Transverse colon (tissue), 4 donors: ENCODE measurements at regions not wholly inside any gene's neighbourhood (a gene's known extent, or its start where the extent isn't known, plus 50 kb on each side); places are given as distances from the start of the nearest gene placed in this dataset.
"Not testable (repeated sequence)": the region's sequence is repeated elsewhere in the genome, so short reads cannot be mapped to it uniquely, and the experiment has no call there.

Experiments used
- POLR2A ChIP-seq: fragments of 450-650 bp; IDR thresholded peaks from one replicate; pipeline ENCODE4 v1.6.1; 2016; ENCODE audit warnings: antibody characterized with exemption, mild to moderate bottlenecking, moderate library complexity
- POLR2AphosphoS5 ChIP-seq, 3 donors: sonication (generic); formaldehyde crosslinking; IDR thresholded peaks; one replicate each; pipeline ENCODE4 v1.6.1; 2016; ENCODE audit warnings: antibody characterized with exemption in 3 of 3
- TF ChIP-seq, protein P1 (sequence below), 5 experiments: fragments of 200-600 bp in 3 of 5; fragments of 450-650 bp in 2 of 5; sonication (generic) in 3 of 5; IDR thresholded peaks; 1 replicate in 2 of 5; 2 replicates in 3 of 5; pipeline ENCODE4 v1.5.1; 2016 to 2017; ENCODE audit warnings: antibody characterized with exemption in 5 of 5, inconsistent platforms in 3 of 5, mild to moderate bottlenecking in 2 of 5, moderate library complexity in 1 of 5

DNA sequence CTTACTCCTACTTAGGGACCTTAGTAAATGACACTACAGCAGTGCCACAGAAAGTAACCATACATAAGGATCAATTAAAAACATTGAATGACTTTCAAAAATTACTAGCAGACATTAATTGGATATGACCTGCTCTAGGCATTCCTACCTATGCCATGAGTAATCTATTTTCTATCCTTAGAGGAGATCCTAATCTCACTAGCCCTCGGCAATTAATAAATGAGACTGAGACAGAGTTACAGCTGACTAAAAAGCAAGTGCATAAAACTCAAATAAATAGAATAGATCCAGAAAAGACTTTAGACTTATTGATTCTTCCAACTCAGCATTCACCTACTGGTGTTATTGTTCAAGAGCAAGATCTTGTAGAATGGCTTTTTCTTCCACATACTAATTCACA, 141.1 kb upstream of the ZNF91 start:
- TF ChIP-seq, protein P1, sequence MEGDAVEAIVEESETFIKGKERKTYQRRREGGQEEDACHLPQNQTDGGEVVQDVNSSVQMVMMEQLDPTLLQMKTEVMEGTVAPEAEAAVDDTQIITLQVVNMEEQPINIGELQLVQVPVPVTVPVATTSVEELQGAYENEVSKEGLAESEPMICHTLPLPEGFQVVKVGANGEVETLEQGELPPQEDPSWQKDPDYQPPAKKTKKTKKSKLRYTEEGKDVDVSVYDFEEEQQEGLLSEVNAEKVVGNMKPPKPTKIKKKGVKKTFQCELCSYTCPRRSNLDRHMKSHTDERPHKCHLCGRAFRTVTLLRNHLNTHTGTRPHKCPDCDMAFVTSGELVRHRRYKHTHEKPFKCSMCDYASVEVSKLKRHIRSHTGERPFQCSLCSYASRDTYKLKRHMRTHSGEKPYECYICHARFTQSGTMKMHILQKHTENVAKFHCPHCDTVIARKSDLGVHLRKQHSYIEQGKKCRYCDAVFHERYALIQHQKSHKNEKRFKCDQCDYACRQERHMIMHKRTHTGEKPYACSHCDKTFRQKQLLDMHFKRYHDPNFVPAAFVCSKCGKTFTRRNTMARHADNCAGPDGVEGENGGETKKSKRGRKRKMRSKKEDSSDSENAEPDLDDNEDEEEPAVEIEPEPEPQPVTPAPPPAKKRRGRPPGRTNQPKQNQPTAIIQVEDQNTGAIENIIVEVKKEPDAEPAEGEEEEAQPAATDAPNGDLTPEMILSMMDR (IDR thresholded peaks at IDR 0.05) = not testable (repeated sequence)
- not testable (repeated sequence) for TF ChIP-seq POLR2A; POLR2AphosphoS5 (IDR thresholded peaks at IDR 0.05)
